ENCODE measurements at regions not wholly inside any gene's neighbourhood (a gene's known extent, or its start where the extent isn't known, plus 50 kb on each side); places are given as distances from the start of the nearest gene placed in this dataset.

- Mint-ChIP-seq H3K27ac (ENCODE audit: unreplicated experiment) (no peak overlapping the region), H3K4me1 (ENCODE audit: unreplicated experiment) (peaks cover 10% of the 10 kb centered on the region), H3K36me3 (ENCODE audit: unreplicated experiment) (no peaks in the 10 kb centered on the region), H3K27me3 (ENCODE audit: unreplicated experiment) (no peaks in the 10 kb centered on the region), H3K4me3 (ENCODE audit: unreplicated experiment) (no peak overlapping the region), H3K9me3 (ENCODE audit: unreplicated experiment) (peaks cover 5% of the 10 kb centered on the region)
- no peak for DNase-seq (ENCODE audit: extremely low spot score, unreplicated experiment)
- TF ChIP-seq, protein P1, sequence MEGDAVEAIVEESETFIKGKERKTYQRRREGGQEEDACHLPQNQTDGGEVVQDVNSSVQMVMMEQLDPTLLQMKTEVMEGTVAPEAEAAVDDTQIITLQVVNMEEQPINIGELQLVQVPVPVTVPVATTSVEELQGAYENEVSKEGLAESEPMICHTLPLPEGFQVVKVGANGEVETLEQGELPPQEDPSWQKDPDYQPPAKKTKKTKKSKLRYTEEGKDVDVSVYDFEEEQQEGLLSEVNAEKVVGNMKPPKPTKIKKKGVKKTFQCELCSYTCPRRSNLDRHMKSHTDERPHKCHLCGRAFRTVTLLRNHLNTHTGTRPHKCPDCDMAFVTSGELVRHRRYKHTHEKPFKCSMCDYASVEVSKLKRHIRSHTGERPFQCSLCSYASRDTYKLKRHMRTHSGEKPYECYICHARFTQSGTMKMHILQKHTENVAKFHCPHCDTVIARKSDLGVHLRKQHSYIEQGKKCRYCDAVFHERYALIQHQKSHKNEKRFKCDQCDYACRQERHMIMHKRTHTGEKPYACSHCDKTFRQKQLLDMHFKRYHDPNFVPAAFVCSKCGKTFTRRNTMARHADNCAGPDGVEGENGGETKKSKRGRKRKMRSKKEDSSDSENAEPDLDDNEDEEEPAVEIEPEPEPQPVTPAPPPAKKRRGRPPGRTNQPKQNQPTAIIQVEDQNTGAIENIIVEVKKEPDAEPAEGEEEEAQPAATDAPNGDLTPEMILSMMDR (IDR thresholded peaks at IDR 0.05), result no peak
Measured at GRCh38 chrX:68929332-68930150, 100.7 kb downstream of the EFNB1 start.

DNA sequence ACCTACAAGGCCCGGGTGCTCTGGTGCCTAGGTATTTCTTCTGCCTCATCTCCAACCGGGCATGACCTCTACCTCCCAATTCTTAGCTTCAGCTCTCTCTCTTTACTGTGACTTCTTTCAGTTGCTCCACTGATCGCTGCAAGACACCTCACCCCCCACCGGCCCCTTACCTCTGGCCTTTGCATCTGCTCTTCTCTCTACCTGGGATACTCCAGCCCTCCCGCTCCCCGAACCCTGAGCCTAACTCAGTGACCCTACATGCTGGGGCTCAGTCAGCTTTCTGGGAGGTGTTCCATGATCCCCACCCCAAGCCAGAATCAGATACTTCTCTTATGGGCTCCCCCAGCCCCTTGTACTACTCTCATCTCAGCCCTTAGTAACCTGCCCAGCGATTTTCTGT is 99.6 kb downstream of the EFNB1 start:
- no peaks in the 10 kb centered on the region for H3K27me3 Mint-ChIP-seq (ENCODE audit: unreplicated experiment)

DNA sequence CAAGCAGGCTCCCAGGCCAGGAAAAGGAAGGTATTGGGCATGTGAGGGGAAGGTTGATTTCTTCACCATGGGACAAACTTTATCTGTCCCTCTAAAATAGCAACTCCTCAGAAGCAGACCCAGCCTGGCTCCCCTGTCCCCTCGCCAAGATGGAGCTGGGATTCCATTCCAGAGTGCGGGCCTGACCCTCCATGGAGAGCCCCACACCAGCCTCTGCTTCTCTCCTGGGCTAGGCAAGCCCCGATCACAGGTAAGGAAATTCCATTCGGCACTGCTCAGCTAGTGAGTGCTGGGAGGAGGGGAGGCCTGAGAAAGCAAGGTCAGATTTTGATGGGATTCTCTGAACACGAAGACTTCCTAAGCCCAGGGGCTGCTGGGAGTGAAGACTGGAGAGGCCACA is 98.4 kb downstream of the EFNB1 start:
- peaks cover 2% of the 10 kb centered on the region for H3K9me3 Mint-ChIP-seq (ENCODE audit: unreplicated experiment)
- no peaks in the 10 kb centered on the region for H3K36me3 Mint-ChIP-seq (ENCODE audit: unreplicated experiment)
- TF ChIP-seq, protein P1 (IDR thresholded peaks at IDR 0.05), result no peak
- no peaks in the 10 kb centered on the region for H3K27me3 Mint-ChIP-seq (ENCODE audit: unreplicated experiment)
- no peak for DNase-seq (ENCODE audit: extremely low spot score, unreplicated experiment)
- no peak overlapping the region for H3K27ac Mint-ChIP-seq (ENCODE audit: unreplicated experiment)
- H3K4me1 Mint-ChIP-seq (ENCODE audit: unreplicated experiment), result peaks cover 10% of the 10 kb centered on the region
- no peak overlapping the region for H3K4me3 Mint-ChIP-seq (ENCODE audit: unreplicated experiment)

More for the DNA sequence above, 99.6 kb downstream of the EFNB1 start:
- no peak for DNase-seq (ENCODE audit: extremely low spot score, unreplicated experiment)
- no peaks in the 10 kb centered on the region for H3K36me3 Mint-ChIP-seq (ENCODE audit: unreplicated experiment)
- H3K27ac Mint-ChIP-seq (ENCODE audit: unreplicated experiment), result no peak overlapping the region
- H3K9me3 Mint-ChIP-seq (ENCODE audit: unreplicated experiment), result peaks cover 5% of the 10 kb centered on the region
- H3K4me1 Mint-ChIP-seq (ENCODE audit: unreplicated experiment), result peaks cover 10% of the 10 kb centered on the region
- H3K4me3 Mint-ChIP-seq (ENCODE audit: unreplicated experiment), result no peak overlapping the region
- TF ChIP-seq, protein P1 (IDR thresholded peaks at IDR 0.05), result no peak

- DNase-seq (ENCODE audit: extremely low spot score, unreplicated experiment), result no peak
- no peaks in the 10 kb centered on the region for H3K27me3 Mint-ChIP-seq (ENCODE audit: unreplicated experiment)
- no peaks in the 10 kb centered on the region for H3K36me3 Mint-ChIP-seq (ENCODE audit: unreplicated experiment)
- TF ChIP-seq, protein P1 (IDR thresholded peaks at IDR 0.05), result no peak
- no peak overlapping the region for H3K27ac Mint-ChIP-seq (ENCODE audit: unreplicated experiment)
- no peak overlapping the region for H3K4me3 Mint-ChIP-seq (ENCODE audit: unreplicated experiment)
- H3K4me1 Mint-ChIP-seq (ENCODE audit: unreplicated experiment), result no peaks in the 10 kb centered on the region
- H3K9me3 Mint-ChIP-seq (ENCODE audit: unreplicated experiment), result peaks cover 7% of the 10 kb centered on the region
Measured at GRCh38 chrX:68923147-68923546, 94.3 kb downstream of the EFNB1 start.

DNA sequence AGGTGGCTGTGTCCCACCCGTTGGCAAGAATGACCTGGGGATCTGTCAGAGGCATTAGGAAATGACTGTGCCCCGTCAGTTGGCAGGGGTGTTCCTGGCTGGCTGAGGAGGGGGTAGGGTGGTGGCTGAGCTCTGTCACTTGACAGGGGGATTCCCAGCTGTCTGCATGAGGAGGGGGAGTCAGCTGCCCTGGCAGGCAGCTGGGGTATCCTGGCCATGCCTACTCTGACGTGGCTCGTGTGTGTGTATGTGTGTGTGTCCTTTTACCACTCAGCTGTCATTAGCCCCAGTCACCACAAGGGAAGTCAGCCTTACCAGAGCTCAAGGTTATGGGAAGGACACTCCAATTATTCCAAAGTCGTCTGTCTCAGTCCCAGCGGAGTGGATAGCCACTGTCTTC is 93.2 kb downstream of the EFNB1 start:
- Mint-ChIP-seq H3K4me3 (ENCODE audit: unreplicated experiment) (no peak overlapping the region), H3K27ac (ENCODE audit: unreplicated experiment) (no peak overlapping the region), H3K27me3 (ENCODE audit: unreplicated experiment) (no peaks in the 10 kb centered on the region), H3K36me3 (ENCODE audit: unreplicated experiment) (no peaks in the 10 kb centered on the region), H3K4me1 (ENCODE audit: unreplicated experiment) (no peaks in the 10 kb centered on the region), H3K9me3 (ENCODE audit: unreplicated experiment) (peaks cover 7% of the 10 kb centered on the region)
- no peak for DNase-seq (ENCODE audit: extremely low spot score, unreplicated experiment)
- TF ChIP-seq, protein P1 (IDR thresholded peaks at IDR 0.05), result no peak
